ENCODE measurements at regions not wholly inside any gene's neighbourhood (a gene's known extent, or its start where the extent isn't known, plus 50 kb on each side); places are given as distances from the start of the nearest gene placed in this dataset.

DNA sequence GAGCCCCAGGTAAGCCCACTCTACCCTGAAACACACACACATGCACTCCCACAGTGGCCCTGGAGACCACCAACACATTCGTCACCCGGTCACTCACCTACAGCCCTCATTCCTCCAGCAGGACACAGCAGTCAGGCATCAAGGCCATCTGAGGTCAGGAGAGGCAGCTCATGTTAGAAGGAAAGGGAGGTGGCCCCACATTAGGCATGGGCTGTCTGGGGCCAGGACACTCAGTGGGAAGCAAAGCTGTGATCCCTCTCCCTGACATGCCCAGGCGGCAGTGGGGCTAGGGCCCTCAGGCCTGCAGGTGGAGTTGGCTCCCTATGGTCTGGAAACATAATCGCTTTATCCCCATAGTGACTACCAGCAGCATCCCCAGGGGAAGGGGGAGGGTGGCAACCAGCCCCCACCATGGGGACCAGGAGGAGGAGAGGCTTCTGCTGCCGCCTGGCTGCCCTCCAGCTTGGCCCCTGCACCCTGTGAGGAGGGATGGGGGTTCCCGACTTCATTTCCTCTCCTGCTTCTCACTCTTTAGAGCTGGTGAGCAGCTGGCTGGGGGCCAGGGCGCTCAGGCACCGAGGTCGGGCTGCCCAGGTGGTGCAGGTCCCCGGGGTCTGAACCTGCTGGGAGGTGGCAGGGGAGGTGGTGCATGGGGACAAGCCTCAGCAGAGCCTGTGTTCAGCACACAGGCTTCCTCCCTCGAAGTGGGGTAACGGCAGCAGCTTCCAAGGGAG, 76.6 kb upstream of the CST7 start:
- H3K27me3 ChIP-seq (ENCODE audit: insufficient read depth, low read depth): no peaks in the 10 kb centered on the region; the same call in 1 of the 2 replicates
- ChIA-PET POLR2A (ENCODE audit: unreplicated experiment) (no interaction called here), CTCF (no interaction called here)
- no peaks in the 10 kb centered on the region for H3K9me3 ChIP-seq (ENCODE audit: insufficient read depth, low read depth)
- H3K27ac ChIP-seq: no peak overlapping the region
- no peak overlapping the region for H2AFZ ChIP-seq
- H3K4me1 ChIP-seq (replicated peaks; ENCODE audit: insufficient read depth): no peaks in the 10 kb centered on the region
- BruUV-seq (replicated peaks): no TSS peak
- H3K4me2 ChIP-seq: no peak overlapping the region
- H3K9me2 ChIP-seq (ENCODE audit: insufficient read depth): no peaks in the 10 kb centered on the region
- H4K20me1 ChIP-seq (ENCODE audit: insufficient read depth): no peaks in the 10 kb centered on the region
- no peak for TF ChIP-seq EZH2 (IDR thresholded peaks at IDR 0.05; ENCODE audit: low read depth)
- TF ChIP-seq, protein P1, sequence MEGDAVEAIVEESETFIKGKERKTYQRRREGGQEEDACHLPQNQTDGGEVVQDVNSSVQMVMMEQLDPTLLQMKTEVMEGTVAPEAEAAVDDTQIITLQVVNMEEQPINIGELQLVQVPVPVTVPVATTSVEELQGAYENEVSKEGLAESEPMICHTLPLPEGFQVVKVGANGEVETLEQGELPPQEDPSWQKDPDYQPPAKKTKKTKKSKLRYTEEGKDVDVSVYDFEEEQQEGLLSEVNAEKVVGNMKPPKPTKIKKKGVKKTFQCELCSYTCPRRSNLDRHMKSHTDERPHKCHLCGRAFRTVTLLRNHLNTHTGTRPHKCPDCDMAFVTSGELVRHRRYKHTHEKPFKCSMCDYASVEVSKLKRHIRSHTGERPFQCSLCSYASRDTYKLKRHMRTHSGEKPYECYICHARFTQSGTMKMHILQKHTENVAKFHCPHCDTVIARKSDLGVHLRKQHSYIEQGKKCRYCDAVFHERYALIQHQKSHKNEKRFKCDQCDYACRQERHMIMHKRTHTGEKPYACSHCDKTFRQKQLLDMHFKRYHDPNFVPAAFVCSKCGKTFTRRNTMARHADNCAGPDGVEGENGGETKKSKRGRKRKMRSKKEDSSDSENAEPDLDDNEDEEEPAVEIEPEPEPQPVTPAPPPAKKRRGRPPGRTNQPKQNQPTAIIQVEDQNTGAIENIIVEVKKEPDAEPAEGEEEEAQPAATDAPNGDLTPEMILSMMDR (conservative IDR thresholded peaks at IDR 0.05): no peak
- H3K79me2 ChIP-seq (ENCODE audit: low read depth): no peaks in the 10 kb centered on the region
- no peak for DNase-seq
- intact Hi-C loops (cut with micrococcal nuclease; ENCODE audit: unreplicated experiment): no loop called here
- H3F3A ChIP-seq (ENCODE audit: insufficient read depth, low read depth): no peaks in the 10 kb centered on the region
- no peak overlapping the region for H3K4me3 ChIP-seq
- H3K36me3 ChIP-seq (ENCODE audit: low read depth): no peaks in the 10 kb centered on the region

DNA sequence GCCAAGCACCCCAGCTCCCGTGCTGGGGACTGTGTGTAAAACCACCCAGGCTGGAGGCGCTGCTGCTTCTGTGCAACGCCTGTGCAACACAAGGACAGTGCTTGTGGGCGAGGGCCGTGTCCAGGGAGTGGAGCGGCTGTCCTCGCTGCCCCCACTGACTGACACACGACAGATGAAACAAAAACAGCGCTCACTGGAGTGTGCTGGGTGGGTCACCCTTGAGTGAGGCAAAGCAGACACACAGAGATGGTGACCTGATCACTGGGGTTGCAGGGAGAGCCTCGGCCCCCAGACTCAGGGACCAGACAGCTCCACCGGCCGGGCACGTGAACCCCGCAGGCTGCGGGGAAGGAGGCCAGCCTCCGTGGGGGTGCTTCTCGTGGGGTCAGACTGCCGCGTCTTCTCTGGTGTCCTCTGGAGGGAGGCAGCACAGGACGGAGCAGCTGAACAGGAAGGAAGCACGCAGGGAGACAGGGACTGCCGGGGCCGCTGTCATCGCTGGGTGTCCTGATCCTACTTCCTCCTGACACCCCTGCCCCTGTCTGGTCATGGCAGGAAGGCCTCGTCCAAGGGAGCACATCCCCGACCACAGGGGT, 75.9 kb upstream of the CST7 start:
- TF ChIP-seq EZH2 (IDR thresholded peaks at IDR 0.05; ENCODE audit: low read depth): no peak
- TF ChIP-seq, protein P1 (conservative IDR thresholded peaks at IDR 0.05): no peak
- Histone ChIP-seq H3K27ac (no peak overlapping the region), H2AFZ (no peak overlapping the region), H3K4me1 (replicated peaks; ENCODE audit: insufficient read depth) (no peaks in the 10 kb centered on the region), H3K79me2 (ENCODE audit: low read depth) (no peaks in the 10 kb centered on the region), H3K27me3 (ENCODE audit: insufficient read depth, low read depth) (no peaks in the 10 kb centered on the region; the same call in 1 of the 2 replicates), H3K36me3 (ENCODE audit: low read depth) (no peaks in the 10 kb centered on the region), H3F3A (ENCODE audit: insufficient read depth, low read depth) (no peaks in the 10 kb centered on the region), H3K4me2 (no peak overlapping the region), H3K9me2 (ENCODE audit: insufficient read depth) (no peaks in the 10 kb centered on the region), H3K9me3 (ENCODE audit: insufficient read depth, low read depth) (no peaks in the 10 kb centered on the region), H3K4me3 (no peak overlapping the region), H4K20me1 (ENCODE audit: insufficient read depth) (no peaks in the 10 kb centered on the region)
- POLR2A ChIA-PET (ENCODE audit: unreplicated experiment): no interaction called here
- BruUV-seq (replicated peaks): no TSS peak
- no peak for DNase-seq
- intact Hi-C loops (cut with micrococcal nuclease; ENCODE audit: unreplicated experiment): no loop called here
- CTCF ChIA-PET: no interaction called here

DNA sequence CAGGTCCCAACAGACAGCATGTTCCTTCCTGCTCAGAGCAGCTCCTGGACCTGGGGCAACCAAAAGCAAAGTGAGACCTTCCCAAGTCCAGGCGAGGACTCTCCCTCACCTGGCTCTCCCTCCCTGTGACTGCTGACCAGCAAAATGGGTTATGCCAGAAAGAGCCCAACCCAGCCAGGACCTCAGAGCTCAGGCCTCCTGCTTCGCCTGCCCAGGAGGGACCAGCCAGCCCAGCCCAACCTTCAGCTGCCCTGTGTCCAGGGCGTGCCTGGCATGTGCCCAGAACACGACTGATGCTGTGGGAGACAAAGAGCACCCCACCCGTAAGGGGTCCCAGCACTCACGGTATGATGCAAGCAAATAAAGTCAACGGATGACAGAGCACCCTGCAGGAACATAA, 74.0 kb upstream of the CST7 start:
- no TSS peak for BruUV-seq (replicated peaks)
- H4K20me1 ChIP-seq (ENCODE audit: insufficient read depth): no peaks in the 10 kb centered on the region
- no peak overlapping the region for H3K4me3 ChIP-seq
- H2AFZ ChIP-seq: no peak overlapping the region
- H3K79me2 ChIP-seq (ENCODE audit: low read depth): no peaks in the 10 kb centered on the region
- TF ChIP-seq, protein P1 (conservative IDR thresholded peaks at IDR 0.05): no peak
- no peak for TF ChIP-seq EZH2 (IDR thresholded peaks at IDR 0.05; ENCODE audit: low read depth)
- no peaks in the 10 kb centered on the region for H3K9me3 ChIP-seq (ENCODE audit: insufficient read depth, low read depth)
- H3K4me2 ChIP-seq: no peak overlapping the region
- no peaks in the 10 kb centered on the region; the same call in 1 of the 2 replicates for H3K27me3 ChIP-seq (ENCODE audit: insufficient read depth, low read depth)
- H3K9me2 ChIP-seq (ENCODE audit: insufficient read depth): no peaks in the 10 kb centered on the region
- ChIA-PET POLR2A (ENCODE audit: unreplicated experiment) (no interaction called here), CTCF (no interaction called here)
- H3K36me3 ChIP-seq (ENCODE audit: low read depth): no peaks in the 10 kb centered on the region
- intact Hi-C loops (cut with micrococcal nuclease; ENCODE audit: unreplicated experiment): no loop called here
- DNase-seq: no peak
- no peaks in the 10 kb centered on the region for H3F3A ChIP-seq (ENCODE audit: insufficient read depth, low read depth)
- H3K4me1 ChIP-seq (replicated peaks; ENCODE audit: insufficient read depth): no peaks in the 10 kb centered on the region
- H3K27ac ChIP-seq: no peak overlapping the region

Measured in PC-9 (cell line).